ENCODE measurements at regions not wholly inside any gene's neighbourhood (a gene's known extent, or its start where the extent isn't known, plus 50 kb on each side); places are given as distances from the start of the nearest gene placed in this dataset.
A peak's percentile ranks its signal among the peaks of the same experiment; 100 is the strongest.
"Not testable (repeated sequence)": the region's sequence is repeated elsewhere in the genome, so short reads cannot be mapped to it uniquely, and the experiment has no call there.

DNA sequence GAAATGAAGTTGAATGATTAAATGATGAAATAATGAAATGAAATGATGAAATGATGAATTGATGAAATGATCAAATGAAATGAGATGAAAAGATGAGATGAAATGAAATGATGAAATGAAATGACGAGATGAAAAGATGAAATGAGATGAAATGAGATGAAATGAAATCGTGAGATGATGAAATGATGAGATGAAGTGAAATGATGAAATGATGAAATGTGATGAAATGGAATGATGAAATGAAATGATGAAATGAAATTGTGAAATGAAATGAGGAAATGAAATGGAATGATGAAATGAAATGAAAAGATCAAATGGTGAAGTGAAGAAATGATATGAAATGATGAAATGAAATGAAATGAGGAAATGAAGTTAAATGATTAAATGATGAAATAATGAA, 468.7 kb downstream of the FAM72C start:
- H2AK5ac ChIP-seq (ENCODE audit: low read length); H3K36me3 ChIP-seq (ENCODE audit: control insufficient read depth in 1 of 2, insufficient read depth in 2 of 2, low read length in 2 of 2); H3K79me2 ChIP-seq (ENCODE audit: control insufficient read depth, insufficient read depth, low read length, poor library complexity); H3K9me3 ChIP-seq (ENCODE audit: insufficient read depth, low read depth, low read length); H3K18ac ChIP-seq (ENCODE audit: low read length); H3K4ac ChIP-seq (ENCODE audit: low read depth, low read length); H3K4me2 ChIP-seq (ENCODE audit: low read length); H3K79me1 ChIP-seq (ENCODE audit: low read length); H2BK120ac ChIP-seq (ENCODE audit: insufficient read depth, low read length, poor library complexity); H2AFZ ChIP-seq (ENCODE audit: insufficient read depth, low read length, poor library complexity); H3K14ac ChIP-seq (ENCODE audit: low read length); H4K8ac ChIP-seq (ENCODE audit: low read depth, low read length); H3K9ac ChIP-seq (ENCODE audit: low read length); H2BK12ac ChIP-seq (ENCODE audit: low read length); H4K12ac ChIP-seq (ENCODE audit: low read depth, low read length); H3K23ac ChIP-seq (ENCODE audit: low read length); H2BK5ac ChIP-seq (ENCODE audit: low read depth, low read length, poor library complexity); H3K4me1 ChIP-seq (ENCODE audit: control insufficient read depth in 1 of 2, insufficient read depth in 2 of 2, low read length in 2 of 2); H3K4me3 ChIP-seq (ENCODE audit: low read depth, low read length); H4K91ac ChIP-seq (ENCODE audit: low read depth, low read length); H3K27ac ChIP-seq (ENCODE audit: low read depth, low read length); H3K27me3 ChIP-seq (ENCODE audit: insufficient read depth, low read length); DNase-seq: not testable (repeated sequence)
- WGBS (ENCODE audit: extremely low coverage, insufficient coverage, insufficient read length) = no CpG with 5 or more reads among the region's 2 CpGs

GRCh38 chr1:143502038-143502437, 469.7 kb downstream of the FAM72C start:
- not testable (repeated sequence) for H3K9ac ChIP-seq (ENCODE audit: low read length); H3K4me3 ChIP-seq (ENCODE audit: low read depth, low read length); H2BK120ac ChIP-seq (ENCODE audit: insufficient read depth, low read length, poor library complexity); H3K79me1 ChIP-seq (ENCODE audit: low read length); H3K9me3 ChIP-seq (ENCODE audit: insufficient read depth, low read depth, low read length); H2BK12ac ChIP-seq (ENCODE audit: low read length); H3K79me2 ChIP-seq (ENCODE audit: control insufficient read depth, insufficient read depth, low read length, poor library complexity); H2AK5ac ChIP-seq (ENCODE audit: low read length); H4K91ac ChIP-seq (ENCODE audit: low read depth, low read length); H3K14ac ChIP-seq (ENCODE audit: low read length); H3K23ac ChIP-seq (ENCODE audit: low read length); H3K4me2 ChIP-seq (ENCODE audit: low read length); H2AFZ ChIP-seq (ENCODE audit: insufficient read depth, low read length, poor library complexity); H4K12ac ChIP-seq (ENCODE audit: low read depth, low read length); H3K27ac ChIP-seq (ENCODE audit: low read depth, low read length); H4K8ac ChIP-seq (ENCODE audit: low read depth, low read length); H3K4ac ChIP-seq (ENCODE audit: low read depth, low read length); H3K36me3 ChIP-seq (ENCODE audit: control insufficient read depth in 1 of 2, insufficient read depth in 2 of 2, low read length in 2 of 2); H3K27me3 ChIP-seq (ENCODE audit: insufficient read depth, low read length); DNase-seq; H2BK5ac ChIP-seq (ENCODE audit: low read depth, low read length, poor library complexity); H3K4me1 ChIP-seq (ENCODE audit: control insufficient read depth in 1 of 2, insufficient read depth in 2 of 2, low read length in 2 of 2); H3K18ac ChIP-seq (ENCODE audit: low read length)
- WGBS (ENCODE audit: extremely low coverage, insufficient coverage, insufficient read length) = 100% methylated on average over 2 of the region's 4 CpGs

DNA sequence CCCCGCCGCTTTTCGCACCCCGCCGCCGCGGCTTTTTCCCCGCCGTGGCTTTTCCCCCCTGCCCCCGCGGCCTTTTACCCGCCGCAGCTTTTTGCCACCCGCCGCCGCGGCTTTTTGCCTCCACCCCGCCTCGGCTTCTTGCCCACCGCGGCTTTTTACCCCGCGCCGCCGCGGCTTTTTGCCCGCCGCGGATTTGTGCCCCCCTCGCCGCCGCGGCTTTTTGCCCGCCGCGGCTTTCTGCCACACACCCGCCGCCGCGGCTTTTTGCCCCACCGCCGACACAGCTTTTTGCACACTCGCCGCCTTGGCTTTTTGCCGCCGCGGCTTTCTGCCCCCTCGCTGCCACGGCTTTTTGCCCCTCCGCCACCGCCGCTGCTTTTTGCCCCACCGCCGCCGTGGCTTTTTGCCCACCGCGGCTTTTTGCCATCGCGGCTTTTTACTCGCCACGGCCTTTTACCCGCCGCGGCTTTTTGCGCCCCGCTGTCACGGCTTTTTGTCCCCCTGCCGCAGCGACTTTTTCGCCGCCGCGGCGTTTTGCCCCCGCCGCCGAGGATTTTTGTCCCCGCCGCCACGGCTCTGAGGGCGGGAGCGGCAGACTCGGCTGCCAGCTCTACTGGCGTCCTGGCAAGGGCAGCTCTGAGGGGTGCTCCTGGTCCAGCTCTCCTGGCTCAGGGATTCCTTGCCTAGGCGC, 473.6 kb downstream of the FAM72C start:
- H3K14ac ChIP-seq (ENCODE audit: low read length); H2BK120ac ChIP-seq (ENCODE audit: insufficient read depth, low read length, poor library complexity): not testable (repeated sequence)
- WGBS (ENCODE audit: extremely low coverage, insufficient coverage, insufficient read length) = no CpG with 5 or more reads among the region's 85 CpGs

GRCh38 chr1:143497374-143497747, 474.4 kb downstream of the FAM72C start:
- H2BK5ac ChIP-seq (ENCODE audit: low read depth, low read length, poor library complexity) = no peak overlapping the region
- no peak overlapping the region for H3K14ac ChIP-seq (ENCODE audit: low read length)
- H3K27me3 ChIP-seq (ENCODE audit: insufficient read depth, low read length) = no peaks in the 10 kb centered on the region
- DNase-seq = peak; percentile 2 to 5
- H3K27ac ChIP-seq (ENCODE audit: low read depth, low read length) = no peak overlapping the region
- H3K23ac ChIP-seq (ENCODE audit: low read length) = no peak overlapping the region
- H4K12ac ChIP-seq (ENCODE audit: low read depth, low read length) = no peak overlapping the region
- no peak overlapping the region for H3K18ac ChIP-seq (ENCODE audit: low read length)
- H4K8ac ChIP-seq (ENCODE audit: low read depth, low read length) = no peak overlapping the region
- H3K4ac ChIP-seq (ENCODE audit: low read depth, low read length) = no peak overlapping the region
- no peak overlapping the region for H3K9ac ChIP-seq (ENCODE audit: low read length)
- WGBS (ENCODE audit: extremely low coverage, insufficient coverage, insufficient read length) = no CpG with 5 or more reads among the region's 50 CpGs
- no peaks in the 10 kb centered on the region for H3K9me3 ChIP-seq (ENCODE audit: insufficient read depth, low read depth, low read length)
- no peak overlapping the region for H2BK12ac ChIP-seq (ENCODE audit: low read length)
- H4K91ac ChIP-seq (ENCODE audit: low read depth, low read length) = no peak overlapping the region
- no peak overlapping the region for H2BK120ac ChIP-seq (ENCODE audit: insufficient read depth, low read length, poor library complexity)
- no peaks in the 10 kb centered on the region for H3K36me3 ChIP-seq (ENCODE audit: control insufficient read depth in 1 of 2, insufficient read depth in 2 of 2, low read length in 2 of 2)
- H2AK5ac ChIP-seq (ENCODE audit: low read length) = no peak overlapping the region
- no peaks in the 10 kb centered on the region for H3K79me1 ChIP-seq (ENCODE audit: low read length)
- peak overlapping the region; percentile 34 for H3K4me2 ChIP-seq (ENCODE audit: low read length)
- H3K4me1 ChIP-seq (ENCODE audit: control insufficient read depth in 1 of 2, insufficient read depth in 2 of 2, low read length in 2 of 2) = no peaks in the 10 kb centered on the region
- no peaks in the 10 kb centered on the region for H3K79me2 ChIP-seq (ENCODE audit: control insufficient read depth, insufficient read depth, low read length, poor library complexity)
- no peak overlapping the region for H2AFZ ChIP-seq (ENCODE audit: insufficient read depth, low read length, poor library complexity)
- no peak overlapping the region for H3K4me3 ChIP-seq (ENCODE audit: low read depth, low read length)

More for the DNA sequence above, 473.6 kb downstream of the FAM72C start:
- H4K91ac ChIP-seq (ENCODE audit: low read depth, low read length); H4K12ac ChIP-seq (ENCODE audit: low read depth, low read length); H3K9me3 ChIP-seq (ENCODE audit: insufficient read depth, low read depth, low read length); H3K9ac ChIP-seq (ENCODE audit: low read length); DNase-seq; H3K4ac ChIP-seq (ENCODE audit: low read depth, low read length); H2AK5ac ChIP-seq (ENCODE audit: low read length); H3K4me2 ChIP-seq (ENCODE audit: low read length); H3K36me3 ChIP-seq (ENCODE audit: control insufficient read depth in 1 of 2, insufficient read depth in 2 of 2, low read length in 2 of 2); H3K79me1 ChIP-seq (ENCODE audit: low read length); H3K79me2 ChIP-seq (ENCODE audit: control insufficient read depth, insufficient read depth, low read length, poor library complexity); H2AFZ ChIP-seq (ENCODE audit: insufficient read depth, low read length, poor library complexity); H3K4me3 ChIP-seq (ENCODE audit: low read depth, low read length); H3K27me3 ChIP-seq (ENCODE audit: insufficient read depth, low read length); H3K4me1 ChIP-seq (ENCODE audit: control insufficient read depth in 1 of 2, insufficient read depth in 2 of 2, low read length in 2 of 2); H3K18ac ChIP-seq (ENCODE audit: low read length); H4K8ac ChIP-seq (ENCODE audit: low read depth, low read length); H3K27ac ChIP-seq (ENCODE audit: low read depth, low read length); H2BK12ac ChIP-seq (ENCODE audit: low read length); H3K23ac ChIP-seq (ENCODE audit: low read length); H2BK5ac ChIP-seq (ENCODE audit: low read depth, low read length, poor library complexity): not testable (repeated sequence)

Data from trophoblast cell (in vitro differentiated cells and primary cell).